ENCODE measurements at regions not wholly inside any gene's neighbourhood (a gene's known extent, or its start where the extent isn't known, plus 50 kb on each side); places are given as distances from the start of the nearest gene placed in this dataset.

GRCh38 chr2:238629064-238629463 is 202.3 kb downstream of the ASB1 start:
- intact Hi-C loops (cut with DNase I; ENCODE audit: low total_unique reads): no loop called here
- Histone ChIP-seq H3K9me3 (no peaks in the 10 kb centered on the region), H3K27me3 (peaks cover 0 to 6% of the 10 kb centered on the region in 2 donors), H3K27ac (no peak overlapping the region), H3K4me3 (no peak overlapping the region), H3K4me1 (no peaks in the 10 kb centered on the region), H3K36me3 (no peaks in the 10 kb centered on the region)
- TF ChIP-seq, protein P1, sequence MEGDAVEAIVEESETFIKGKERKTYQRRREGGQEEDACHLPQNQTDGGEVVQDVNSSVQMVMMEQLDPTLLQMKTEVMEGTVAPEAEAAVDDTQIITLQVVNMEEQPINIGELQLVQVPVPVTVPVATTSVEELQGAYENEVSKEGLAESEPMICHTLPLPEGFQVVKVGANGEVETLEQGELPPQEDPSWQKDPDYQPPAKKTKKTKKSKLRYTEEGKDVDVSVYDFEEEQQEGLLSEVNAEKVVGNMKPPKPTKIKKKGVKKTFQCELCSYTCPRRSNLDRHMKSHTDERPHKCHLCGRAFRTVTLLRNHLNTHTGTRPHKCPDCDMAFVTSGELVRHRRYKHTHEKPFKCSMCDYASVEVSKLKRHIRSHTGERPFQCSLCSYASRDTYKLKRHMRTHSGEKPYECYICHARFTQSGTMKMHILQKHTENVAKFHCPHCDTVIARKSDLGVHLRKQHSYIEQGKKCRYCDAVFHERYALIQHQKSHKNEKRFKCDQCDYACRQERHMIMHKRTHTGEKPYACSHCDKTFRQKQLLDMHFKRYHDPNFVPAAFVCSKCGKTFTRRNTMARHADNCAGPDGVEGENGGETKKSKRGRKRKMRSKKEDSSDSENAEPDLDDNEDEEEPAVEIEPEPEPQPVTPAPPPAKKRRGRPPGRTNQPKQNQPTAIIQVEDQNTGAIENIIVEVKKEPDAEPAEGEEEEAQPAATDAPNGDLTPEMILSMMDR (IDR thresholded peaks at IDR 0.05): no peak
- DNase-seq: no peak

DNA sequence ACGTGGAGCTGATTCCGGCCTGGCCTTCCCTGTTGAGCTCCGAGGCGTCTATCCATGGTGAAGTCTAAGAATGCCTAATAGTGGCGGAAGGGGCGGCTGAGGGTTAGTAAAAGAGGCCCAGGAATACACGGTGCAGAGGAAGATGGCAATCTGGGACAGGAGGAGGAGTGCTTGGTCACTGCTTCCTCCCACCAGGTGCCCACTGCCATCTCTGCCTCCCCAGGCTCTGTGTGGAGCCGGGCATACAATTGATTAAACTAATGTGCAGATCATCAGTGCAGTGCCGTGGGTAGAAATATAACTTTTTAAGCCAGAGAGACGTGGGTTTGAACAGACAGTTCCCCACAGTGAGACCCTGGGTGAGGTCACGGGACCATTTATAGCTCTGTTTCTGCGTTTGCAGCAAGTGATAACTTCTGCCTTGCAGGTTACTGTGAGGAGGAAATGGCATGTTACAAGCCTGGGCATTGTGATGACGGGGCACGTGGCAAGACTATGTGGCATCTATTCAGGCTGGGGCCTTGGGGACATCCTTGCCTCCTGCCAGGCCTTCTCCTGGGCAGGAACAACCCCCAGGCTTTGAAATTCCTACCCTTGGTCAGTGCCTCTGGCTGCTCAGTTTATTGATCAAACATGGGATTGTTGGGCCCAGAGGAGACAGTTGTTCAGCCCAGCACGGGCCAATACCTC is 204.9 kb downstream of the ASB1 start:
- no peaks in the 10 kb centered on the region for H3K9me3 ChIP-seq
- no peak overlapping the region for H3K4me3 ChIP-seq
- TF ChIP-seq, protein P1 (IDR thresholded peaks at IDR 0.05): no peak
- no peak overlapping the region for H3K27ac ChIP-seq
- intact Hi-C loops (cut with DNase I; ENCODE audit: low total_unique reads): no loop called here
- no peaks in the 10 kb centered on the region for H3K4me1 ChIP-seq
- H3K27me3 ChIP-seq: peaks cover 0 to 18% of the 10 kb centered on the region in 2 donors
- H3K36me3 ChIP-seq: no peaks in the 10 kb centered on the region
- DNase-seq: peak in 1 of 2 donors; percentile 25

DNA sequence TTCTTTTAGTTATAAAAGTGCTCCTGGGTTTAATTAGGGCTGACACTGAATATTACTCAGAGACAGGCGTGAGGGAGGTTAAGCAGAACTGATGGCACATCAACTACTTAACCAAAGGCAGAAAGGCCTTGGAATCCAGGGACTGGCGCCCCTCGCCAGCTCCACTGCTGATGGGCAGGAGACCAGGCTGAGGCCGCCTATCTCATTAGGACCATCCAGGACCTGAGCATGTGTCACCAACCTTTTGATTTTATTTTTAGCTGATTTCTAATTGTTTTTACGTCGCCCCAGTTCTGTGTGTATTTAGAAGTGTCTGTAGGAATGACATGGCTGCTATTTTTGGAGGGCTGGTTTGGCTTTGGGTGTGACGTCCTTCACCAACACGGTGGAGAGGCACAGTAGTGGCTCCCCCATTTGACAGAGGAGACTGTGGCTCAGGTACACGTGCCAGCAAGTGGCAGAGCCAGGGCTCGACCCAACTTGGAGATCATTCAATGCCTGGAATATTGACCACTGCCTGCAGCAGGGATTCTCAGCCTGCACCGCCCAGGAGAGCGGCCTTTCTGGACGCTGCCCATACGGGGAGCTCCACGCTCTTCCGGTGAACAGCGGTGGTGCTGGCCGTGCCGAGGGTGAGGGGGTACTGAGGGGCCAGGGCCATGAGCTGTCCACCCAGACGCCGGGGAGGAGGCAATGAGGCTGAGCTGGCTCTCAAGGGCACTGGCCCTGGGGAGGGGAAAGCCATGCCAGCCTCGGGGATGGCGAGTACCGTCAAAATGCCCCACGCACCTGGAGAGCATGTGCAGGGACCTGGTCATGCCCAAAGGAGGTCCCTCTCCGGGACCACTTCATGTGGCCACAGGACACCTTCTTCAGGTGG is 205.7 kb downstream of the ASB1 start:
- Histone ChIP-seq H3K4me3 (no peak overlapping the region), H3K27me3 (peaks cover 0 to 21% of the 10 kb centered on the region in 2 donors), H3K27ac (no peak overlapping the region), H3K9me3 (no peaks in the 10 kb centered on the region), H3K36me3 (no peaks in the 10 kb centered on the region), H3K4me1 (no peaks in the 10 kb centered on the region)
- intact Hi-C loops (cut with DNase I; ENCODE audit: low total_unique reads): no loop called here
- TF ChIP-seq, protein P1 (IDR thresholded peaks at IDR 0.05): no peak
- DNase-seq: peak in 1 of 2 donors; percentile 51

DNA sequence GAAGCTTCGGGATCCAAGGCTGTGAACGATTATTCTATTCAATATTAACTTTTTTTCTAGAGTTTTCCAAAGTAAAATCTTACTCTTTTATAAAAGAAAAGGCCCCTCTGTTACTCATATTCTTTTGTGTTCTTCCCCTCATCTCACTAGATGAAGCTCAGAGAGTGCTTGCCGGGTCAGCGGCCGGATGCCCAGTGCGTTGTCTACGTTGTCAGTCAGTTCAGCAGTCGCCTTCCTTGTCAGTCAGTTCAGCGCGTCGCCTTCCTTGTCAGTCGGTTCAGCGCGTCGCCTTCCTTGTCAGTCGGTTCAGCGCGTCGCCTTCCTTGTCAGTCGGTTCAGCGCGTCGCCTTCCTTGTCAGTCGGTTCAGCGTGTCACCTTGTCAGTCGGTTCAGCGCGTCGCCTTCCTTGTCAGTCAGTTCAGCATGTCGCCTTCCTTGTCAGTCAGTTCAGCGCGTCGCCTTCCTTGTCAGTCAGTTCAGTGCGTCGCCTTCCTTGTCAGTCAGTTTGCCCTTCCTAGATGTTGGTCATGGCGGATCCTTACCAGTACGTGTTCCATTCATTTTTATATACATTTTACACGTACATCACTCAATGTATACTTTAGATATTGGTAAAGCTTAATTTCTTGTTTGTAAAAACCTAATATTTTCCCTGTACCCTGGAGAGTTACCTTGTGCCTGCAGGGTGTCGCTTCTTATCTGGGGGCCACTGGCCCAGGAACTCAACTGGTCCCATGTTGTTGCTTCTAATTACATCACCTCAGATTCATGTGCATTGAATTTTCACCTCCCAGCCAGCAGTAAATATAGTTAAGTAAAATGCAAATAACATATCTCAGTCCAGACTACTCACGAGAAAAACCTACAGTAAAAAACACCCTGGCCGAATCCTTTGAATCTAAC is 206.9 kb downstream of the ASB1 start:
- Histone ChIP-seq H3K27ac (no peak overlapping the region), H3K9me3 (no peaks in the 10 kb centered on the region), H3K27me3 (peaks cover 0 to 21% of the 10 kb centered on the region in 2 donors), H3K4me1 (no peaks in the 10 kb centered on the region), H3K4me3 (no peak overlapping the region), H3K36me3 (no peaks in the 10 kb centered on the region)
- TF ChIP-seq, protein P1 (IDR thresholded peaks at IDR 0.05): no peak
- intact Hi-C loops (cut with DNase I; ENCODE audit: low total_unique reads): no loop called here
- DNase-seq: peak in 1 of 2 donors; percentile 35

- no peaks in the 10 kb centered on the region for H3K36me3 ChIP-seq
- TF ChIP-seq, protein P1 (IDR thresholded peaks at IDR 0.05): no peak
- peak in 1 of 2 donors; percentile 27 for DNase-seq
- H3K4me3 ChIP-seq: no peak overlapping the region
- no peak overlapping the region for H3K27ac ChIP-seq
- H3K4me1 ChIP-seq: no peaks in the 10 kb centered on the region
- no peaks in the 10 kb centered on the region for H3K9me3 ChIP-seq
- intact Hi-C loops (cut with DNase I; ENCODE audit: low total_unique reads): no loop called here
- H3K27me3 ChIP-seq: peaks cover 0 to 21% of the 10 kb centered on the region in 2 donors
These were observed 208.1 kb downstream of the ASB1 start for GRCh38 chr2:238634701-238635357.
